ENCODE measurements at regions not wholly inside any gene's neighbourhood (a gene's known extent, or its start where the extent isn't known, plus 50 kb on each side); places are given as distances from the start of the nearest gene placed in this dataset.

DNA sequence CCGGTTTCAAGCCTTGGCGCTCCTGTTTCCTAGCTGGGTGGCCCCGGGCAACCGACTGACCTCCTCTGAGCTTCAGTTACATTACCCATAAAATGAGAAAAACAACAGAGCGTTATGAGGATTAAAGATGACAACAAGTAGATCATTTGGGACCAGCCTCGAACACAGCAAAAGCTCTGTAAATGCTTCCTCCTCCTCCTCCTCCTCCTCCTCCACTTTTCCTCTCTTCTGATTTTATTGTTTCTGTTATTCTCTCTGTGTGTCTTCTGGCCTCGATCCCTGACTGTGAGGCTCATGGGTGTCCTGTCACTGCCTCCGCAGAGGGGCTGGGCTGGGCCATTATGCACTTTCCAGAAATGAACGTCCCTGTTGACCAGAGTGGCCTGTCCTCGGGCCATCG lies 176.2 kb downstream of the URI1 start:
- POLR2A ChIA-PET (ENCODE audit: low non-redundant PET), result no interaction called here
- H3K9me3 ChIP-seq (ENCODE audit: low read depth, low read length, poor library complexity, severe bottlenecking), result no peaks in the 10 kb centered on the region
- no peak overlapping the region for H3K4me3 ChIP-seq (ENCODE audit: low read depth, low read length, poor library complexity, severe bottlenecking)
- intact Hi-C loops (cut with micrococcal nuclease; ENCODE audit: unreplicated experiment), result no loop called here
- no peaks in the 10 kb centered on the region for H3K27me3 ChIP-seq (replicated peaks; ENCODE audit: insufficient read depth, low read depth, low read length, poor library complexity)
- no peak for TF ChIP-seq CTCF (conservative IDR thresholded peaks at IDR 0.05; ENCODE audit: low read depth, low read length)
- no peak for TF ChIP-seq EZH2 (IDR thresholded peaks at IDR 0.05; ENCODE audit: borderline replicate concordance, low read depth, low read length, poor library complexity, severe bottlenecking)
- no peak overlapping the region for H3K27ac ChIP-seq (ENCODE audit: low read depth, low read length, poor library complexity, severe bottlenecking)
- H3K4me1 ChIP-seq (ENCODE audit: insufficient read depth, low read length, poor library complexity, severe bottlenecking), result no peaks in the 10 kb centered on the region
- BruUV-seq (replicated peaks), result no TSS peak
- CTCF ChIA-PET, result no interaction called here
- no peaks in the 10 kb centered on the region for H3K36me3 ChIP-seq (ENCODE audit: insufficient read depth, low read length, poor library complexity, severe bottlenecking)
- DNase-seq (ENCODE audit: low spot score), result no peak

GRCh38 chr19:30118760-30119159 lies 176.7 kb downstream of the URI1 start:
- H3K27ac ChIP-seq (ENCODE audit: low read depth, low read length, poor library complexity, severe bottlenecking), result no peak overlapping the region
- POLR2A ChIA-PET (ENCODE audit: low non-redundant PET), result no interaction called here
- H3K4me3 ChIP-seq (ENCODE audit: low read depth, low read length, poor library complexity, severe bottlenecking), result no peak overlapping the region
- BruUV-seq (replicated peaks), result no TSS peak
- H3K9me3 ChIP-seq (ENCODE audit: low read depth, low read length, poor library complexity, severe bottlenecking), result no peaks in the 10 kb centered on the region
- no peaks in the 10 kb centered on the region for H3K27me3 ChIP-seq (replicated peaks; ENCODE audit: insufficient read depth, low read depth, low read length, poor library complexity)
- intact Hi-C loops (cut with micrococcal nuclease; ENCODE audit: unreplicated experiment), result no loop called here
- DNase-seq (ENCODE audit: low spot score), result no peak
- CTCF ChIA-PET, result no interaction called here
- no peaks in the 10 kb centered on the region for H3K4me1 ChIP-seq (ENCODE audit: insufficient read depth, low read length, poor library complexity, severe bottlenecking)
- no peaks in the 10 kb centered on the region for H3K36me3 ChIP-seq (ENCODE audit: insufficient read depth, low read length, poor library complexity, severe bottlenecking)
- TF ChIP-seq EZH2 (IDR thresholded peaks at IDR 0.05; ENCODE audit: borderline replicate concordance, low read depth, low read length, poor library complexity, severe bottlenecking) (no peak), CTCF (conservative IDR thresholded peaks at IDR 0.05; ENCODE audit: low read depth, low read length) (no peak)

DNA sequence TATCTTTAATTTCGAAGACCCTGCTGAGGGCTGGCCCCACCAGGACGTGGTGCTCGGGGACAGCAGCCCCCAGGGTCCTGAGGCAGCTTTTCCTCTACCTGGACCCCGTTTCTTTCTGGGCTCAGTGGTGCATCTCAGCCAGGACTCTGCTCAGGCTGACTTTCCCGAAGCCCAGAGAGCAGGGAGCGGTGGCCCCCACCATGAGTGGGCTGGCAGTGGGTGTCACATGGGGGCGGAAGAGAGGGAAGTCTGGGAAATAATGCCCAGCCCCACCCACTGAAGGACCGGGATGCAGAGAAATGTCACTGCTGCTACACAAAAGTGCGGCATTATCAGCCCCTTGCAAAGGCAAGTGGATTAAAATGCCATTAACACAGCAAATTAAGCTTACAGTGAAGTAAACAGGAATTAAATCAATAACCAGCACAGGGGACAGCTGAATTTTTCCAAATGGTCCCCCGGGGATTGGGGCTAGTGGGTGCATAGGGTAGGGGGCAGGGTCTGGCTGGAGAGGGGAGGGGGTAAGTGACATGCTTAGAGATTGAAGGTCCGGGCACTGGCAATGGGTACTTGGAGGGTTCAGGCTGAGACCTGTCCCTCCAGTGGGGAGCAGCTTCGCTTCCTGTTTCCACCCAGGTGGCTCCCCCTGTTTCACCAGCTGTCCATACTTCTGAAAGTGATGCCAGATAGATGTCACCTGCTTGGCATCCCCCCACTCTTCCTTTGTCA lies 177.3 kb downstream of the URI1 start:
- no TSS peak for BruUV-seq (replicated peaks)
- Histone ChIP-seq H3K27me3 (replicated peaks; ENCODE audit: insufficient read depth, low read depth, low read length, poor library complexity) (no peaks in the 10 kb centered on the region), H3K9me3 (ENCODE audit: low read depth, low read length, poor library complexity, severe bottlenecking) (no peaks in the 10 kb centered on the region), H3K36me3 (ENCODE audit: insufficient read depth, low read length, poor library complexity, severe bottlenecking) (no peaks in the 10 kb centered on the region), H3K4me3 (ENCODE audit: low read depth, low read length, poor library complexity, severe bottlenecking) (no peak overlapping the region), H3K4me1 (ENCODE audit: insufficient read depth, low read length, poor library complexity, severe bottlenecking) (no peaks in the 10 kb centered on the region), H3K27ac (ENCODE audit: low read depth, low read length, poor library complexity, severe bottlenecking) (no peak overlapping the region)
- CTCF ChIA-PET, result no interaction called here
- no peak for TF ChIP-seq EZH2 (IDR thresholded peaks at IDR 0.05; ENCODE audit: borderline replicate concordance, low read depth, low read length, poor library complexity, severe bottlenecking)
- no peak for TF ChIP-seq CTCF (conservative IDR thresholded peaks at IDR 0.05; ENCODE audit: low read depth, low read length)
- intact Hi-C loops (cut with micrococcal nuclease; ENCODE audit: unreplicated experiment), result no loop called here
- no peak for DNase-seq (ENCODE audit: low spot score)
- POLR2A ChIA-PET (ENCODE audit: low non-redundant PET), result no interaction called here
